HCT116 (cell line): ENCODE measurements at regions not wholly inside any gene's neighbourhood (a gene's known extent, or its start where the extent isn't known, plus 50 kb on each side); places are given as distances from the start of the nearest gene placed in this dataset.

Experiments used
- ATAC-seq: fragments of 200-7000 bp; cut with Tn5 transposase; 2 replicates; pipeline ENCODE4 v1.9.1; 2020; ENCODE audit warnings: mild to moderate bottlenecking, moderate library complexity
- BruUV-seq: library from RNA; stranded (reverse); fragments of 400-500 nt; replicated peaks from 2 replicates; lab custom pipeline; 2021; lab: Mats Ljungman, UMichigan
- CTCF ChIA-PET: fragments of 300-600 bp; sonication (Branson Sonifier 250); formaldehyde crosslinking; loops from one replicate; lab custom pipeline; 2021; ENCODE audit warnings: antibody characterized with exemption; lab: Charles Lee
- POLR2A ChIA-PET: fragments of 300-600, 350-600 bp; sonication (Branson Sonifier 250); formaldehyde crosslinking; loops from one replicate; lab custom pipeline; 2021; ENCODE audit warnings: antibody characterized with exemption; lab: Charles Lee
- RAD21 ChIA-PET, 2 experiments: fragments of 300-600 bp; sonication (Branson Sonifier 250); formaldehyde crosslinking; loops; one replicate each; lab custom pipeline; 2023; ENCODE audit warnings: low total read pairs in 2 of 2; ENCODE audit not compliant: uncharacterized antibody in 2 of 2, unreplicated experiment in 2 of 2, low non-redundant PET in 1 of 2; lab: Charles Lee
- DNase-seq: peaks from one replicate; pipeline ENCODE4 v3.0.0-alpha.2; 2010; ENCODE audit warnings: low read depth, low spot score
- H2AFZ ChIP-seq: fragments of 200-600 bp; shearing (Covaris generic), sonication (generic); 2 replicates; pipeline ENCODE4 v1.6.1; 2017; ENCODE audit warnings: low read depth, mixed run types, mixed read lengths, antibody characterized with exemption, low read length; ENCODE audit not compliant: poor library complexity, severe bottlenecking
- H3K27ac ChIP-seq: 2 replicates; pipeline ENCODE4 v1.5.1; 2012; ENCODE audit warnings: low read depth, low read length
- H3K27me3 ChIP-seq: fragments of 200-600 bp; sonication (generic); 2 replicates; pipeline ENCODE4 v1.6.1; 2016; ENCODE audit warnings: mixed run types, low read length, mixed read lengths; ENCODE audit not compliant: insufficient read depth
- H3K36me3 ChIP-seq, 2 experiments: fragments of 200-500 bp in 1 of 2; fragments of 200-600 bp in 1 of 2; sonication (Bioruptor generic) in 1 of 2; sonication (generic) in 1 of 2; 2 replicates each; pipeline versions ENCODE4 v1.5.1 to v1.6.1; 2014 to 2016; ENCODE audit warnings: low read length in 2 of 2, inconsistent platforms in 1 of 2, mixed read lengths in 1 of 2, mixed run types in 1 of 2; ENCODE audit not compliant: insufficient read depth in 2 of 2, control insufficient read depth in 1 of 2
- H3K4me1 ChIP-seq, 2 experiments: fragments of 200-600 bp in 1 of 2; sonication (generic) in 1 of 2; 2 replicates each; pipeline versions ENCODE4 v1.5.1 to v1.6.1; 2012 to 2017; ENCODE audit warnings: low read length in 2 of 2, inconsistent platforms in 1 of 2, mild to moderate bottlenecking in 1 of 2, mixed read lengths in 1 of 2, mixed run types in 1 of 2, moderate library complexity in 1 of 2; ENCODE audit not compliant: insufficient read depth in 2 of 2, control insufficient read depth in 1 of 2
- H3K4me2 ChIP-seq: fragments of 200-600 bp; sonication (generic); 2 replicates; pipeline ENCODE4 v1.6.1; 2017; ENCODE audit warnings: mixed run types, low read length, mixed read lengths
- H3K4me3 ChIP-seq, 2 experiments: fragments of 200-600 bp in 1 of 2; sonication (generic) in 1 of 2; replicated peaks in 1 of 2; 2 replicates each; pipeline ENCODE4 v1.5.1; 2011 to 2016; ENCODE audit warnings: low read length in 2 of 2, control low read depth in 1 of 2, low read depth in 1 of 2, mild to moderate bottlenecking in 1 of 2, mixed read lengths in 1 of 2, mixed run types in 1 of 2
- H3K79me2 ChIP-seq: fragments of 200-600 bp; sonication (generic); 2 replicates; pipeline ENCODE4 v1.6.1; 2017; ENCODE audit warnings: mild to moderate bottlenecking, mixed run types, low read length, moderate library complexity, mixed read lengths; ENCODE audit not compliant: insufficient read depth
- H3K9ac ChIP-seq: fragments of 200-600 bp; sonication (generic); 2 replicates; pipeline ENCODE4 v1.6.1; 2016; ENCODE audit warnings: low read length, mixed read lengths
- H3K9me2 ChIP-seq: fragments of 200-600 bp; sonication (generic), shearing (Covaris generic); 2 replicates; pipeline ENCODE4 v1.6.1; 2017; ENCODE audit warnings: mixed run types, mild to moderate bottlenecking, moderate library complexity; ENCODE audit not compliant: insufficient read depth
- H3K9me3 ChIP-seq, 2 experiments: fragments of 200-500 bp in 1 of 2; fragments of 200-600 bp in 1 of 2; sonication (Bioruptor generic) in 1 of 2; sonication (generic) in 1 of 2; 2 replicates each; pipeline ENCODE4 v1.6.1; 2014 to 2017; ENCODE audit warnings: low read length in 2 of 2, mixed read lengths in 2 of 2, inconsistent platforms in 1 of 2, low read depth in 1 of 2, mild to moderate bottlenecking in 1 of 2, mixed run types in 1 of 2, moderate library complexity in 1 of 2; ENCODE audit not compliant: control insufficient read depth in 1 of 2, insufficient read depth in 1 of 2
- H4K20me1 ChIP-seq: fragments of 200-600 bp; sonication (generic), shearing (Covaris generic); 2 replicates; pipeline ENCODE4 v1.6.1; 2017; ENCODE audit warnings: mixed run types, mild to moderate bottlenecking, moderate library complexity; ENCODE audit not compliant: insufficient read depth
- CEBPB ChIP-seq: IDR thresholded peaks from 2 replicates; pipeline ENCODE4 v1.6.1; 2012; ENCODE audit warnings: low read depth
- ELF1 ChIP-seq: IDR thresholded peaks from 2 replicates; pipeline ENCODE4 v1.6.1; 2012; ENCODE audit warnings: low read depth, borderline replicate concordance
- EZH2 ChIP-seq: fragments of 200-600 bp; sonication (generic); IDR thresholded peaks from 2 replicates; pipeline ENCODE4 v1.6.1; 2017; ENCODE audit warnings: antibody characterized with exemption, mixed run types
- POLR2A ChIP-seq: IDR thresholded peaks from 2 replicates; pipeline ENCODE4 v1.7.0; 2011; ENCODE audit warnings: borderline replicate concordance; ENCODE audit not compliant: insufficient read depth, insufficient read length; ENCODE audit errors: extremely low read depth
- POLR2AphosphoS5 ChIP-seq: IDR thresholded peaks from 2 replicates; pipeline ENCODE4 v1.6.1; 2011; ENCODE audit warnings: mild to moderate bottlenecking, low read depth, low read length, moderate library complexity
- RAD21 ChIP-seq: IDR thresholded peaks from 2 replicates; pipeline ENCODE4 v1.6.1; 2012; ENCODE audit warnings: low read depth, mild to moderate bottlenecking
- REST ChIP-seq: IDR thresholded peaks from 2 replicates; pipeline ENCODE4 v1.6.1; 2012; ENCODE audit warnings: low read depth
- SIN3A ChIP-seq: IDR thresholded peaks from 2 replicates; pipeline ENCODE4 v1.6.1; 2012; ENCODE audit warnings: low read depth
- YY1 ChIP-seq: IDR thresholded peaks from 2 replicates; pipeline ENCODE4 v1.6.1; 2011; ENCODE audit warnings: low read length, low read depth, moderate library complexity, mild to moderate bottlenecking; ENCODE audit not compliant: insufficient replicate concordance; ENCODE audit errors: extremely low read depth
- ZBTB33 ChIP-seq: IDR thresholded peaks from 2 replicates; pipeline ENCODE4 v1.6.1; 2011; ENCODE audit warnings: mild to moderate bottlenecking, low read length, moderate library complexity; ENCODE audit not compliant: insufficient replicate concordance; ENCODE audit errors: extremely low read depth
- ZFX ChIP-seq: fragments of 450-650 bp; IDR thresholded peaks from 2 replicates; pipeline ENCODE4 v1.6.1; 2017
- intact Hi-C: fragments of 100-400 bp; cut with micrococcal nuclease; formaldehyde crosslinking; loops from 2 replicates; pipeline ENCODE4 v1.10.0; 2022
- TF ChIP-seq, protein P1 (sequence below): IDR thresholded peaks from 2 replicates; pipeline ENCODE4 v1.6.1; 2012
- TF ChIP-seq, protein P2 (sequence below): IDR thresholded peaks from 2 replicates; pipeline ENCODE4 v1.6.1; 2012

GRCh38 chr2:41242001-41242331 is 790.1 kb upstream of the SLC8A1 start (continued):
- TF ChIP-seq REST = no peak

- H3K9ac ChIP-seq = no peak overlapping the region
- no peak overlapping the region for H3K27ac ChIP-seq
- H3K4me1 ChIP-seq = no peaks in the 10 kb centered on the region
- no TSS peak for BruUV-seq
- H4K20me1 ChIP-seq = no peaks in the 10 kb centered on the region
- no peaks in the 10 kb centered on the region for H3K9me2 ChIP-seq
- ChIA-PET POLR2A (no interaction called here), RAD21 (no interaction called here), CTCF (no interaction called here)
- H3K4me3 ChIP-seq = no peak overlapping the region
- H3K79me2 ChIP-seq = no peaks in the 10 kb centered on the region
- H2AFZ ChIP-seq = no peak overlapping the region
- DNase-seq (no peak), ATAC-seq (no peak)
- intact Hi-C loops = no loop called here
- H3K36me3 ChIP-seq = no peaks in the 10 kb centered on the region
- H3K4me2 ChIP-seq = no peak overlapping the region
- no peaks in the 10 kb centered on the region for H3K27me3 ChIP-seq
- H3K9me3 ChIP-seq = no peaks in the 10 kb centered on the region; a peak in 1 of 4 replicates
- no peak for TF ChIP-seq EZH2
- no peak for TF ChIP-seq RAD21
- TF ChIP-seq ZFX = no peak
- TF ChIP-seq, protein P1, sequence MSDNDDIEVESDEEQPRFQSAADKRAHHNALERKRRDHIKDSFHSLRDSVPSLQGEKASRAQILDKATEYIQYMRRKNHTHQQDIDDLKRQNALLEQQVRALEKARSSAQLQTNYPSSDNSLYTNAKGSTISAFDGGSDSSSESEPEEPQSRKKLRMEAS = no peak
- no peak for TF ChIP-seq CEBPB
- no peak for TF ChIP-seq YY1
- TF ChIP-seq ELF1 = no peak
- no peak for TF ChIP-seq POLR2A
- TF ChIP-seq POLR2AphosphoS5 = no peak
- no peak for TF ChIP-seq SIN3A
- TF ChIP-seq ZBTB33 = no peak
- TF ChIP-seq, protein P2, sequence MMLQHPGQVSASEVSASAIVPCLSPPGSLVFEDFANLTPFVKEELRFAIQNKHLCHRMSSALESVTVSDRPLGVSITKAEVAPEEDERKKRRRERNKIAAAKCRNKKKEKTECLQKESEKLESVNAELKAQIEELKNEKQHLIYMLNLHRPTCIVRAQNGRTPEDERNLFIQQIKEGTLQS = no peak
These were observed 779.7 kb upstream of the PKDCC start for GRCh38 chr2:41267929-41268659.
